ENCODE measurements at regions not wholly inside any gene's neighbourhood (a gene's known extent, or its start where the extent isn't known, plus 50 kb on each side); places are given as distances from the start of the nearest gene placed in this dataset.

- H2BK20ac ChIP-seq (ENCODE audit: low read length), result no peak overlapping the region
- H4K5ac ChIP-seq (ENCODE audit: insufficient read length, low read depth, low read length), result no peak overlapping the region
- no peak overlapping the region for H3K23ac ChIP-seq (ENCODE audit: insufficient read length)
- H3K27me3 ChIP-seq (replicated peaks in 1 of 4; ENCODE audit: control insufficient read depth in 3 of 4, extremely low read depth in 1 of 4, insufficient read depth in 3 of 4, low read length in 3 of 4), result no peaks in the 10 kb centered on the region
- POLR2A ChIA-PET (ENCODE audit: partially characterized antibody), result interaction anchor here (1.4 kb wide), 1 partner anchor 11 kb away, joined by 6 read pairs; no protein-coding TSS in a partner anchor
- no peaks in the 10 kb centered on the region for H3K79me1 ChIP-seq (ENCODE audit: low read depth, low read length)
- H2AK5ac ChIP-seq (ENCODE audit: low read depth, low read length), result no peak overlapping the region
- CTCF ChIA-PET (ENCODE audit: partially characterized antibody), result interaction anchor here (0.7 to 2.8 kb wide), 7 partner anchors 8 to 112 kb away, joined by 3 to 16 read pairs (median 4); no protein-coding TSS in a partner anchor
- H4K20me1 ChIP-seq (replicated peaks in 1 of 2; ENCODE audit: control insufficient read depth in 1 of 2, insufficient read depth in 2 of 2, low read length in 2 of 2), result no peaks in the 10 kb centered on the region
- no peaks in the 10 kb centered on the region; a peak in 1 of 4 replicates for H3K79me2 ChIP-seq (ENCODE audit: control insufficient read depth in 1 of 2, insufficient read depth in 2 of 2, low read length in 2 of 2)
- no peaks in the 10 kb centered on the region for H3K36me3 ChIP-seq (ENCODE audit: control insufficient read depth in 2 of 4, insufficient read depth in 4 of 4, low read length in 3 of 4)
- FAIRE-seq (no peak), DNase-seq (ENCODE audit: low read depth in 1 of 2, low spot score in 2 of 2) (no peak)
- H4K91ac ChIP-seq (replicated peaks; ENCODE audit: insufficient read length, low read length), result no peak overlapping the region
- H4K8ac ChIP-seq (ENCODE audit: extremely low read depth, insufficient read depth, low read length), result no peak overlapping the region
- no peak overlapping the region for H2BK12ac ChIP-seq (ENCODE audit: low read depth, low read length)
- no peaks in the 10 kb centered on the region for H3K23me2 ChIP-seq (ENCODE audit: low read depth, low read length)
- no peak overlapping the region for H3K4me2 ChIP-seq (ENCODE audit: insufficient read depth in 1 of 2, low read depth in 2 of 2, low read length in 2 of 2)
- H3K4me1 ChIP-seq (replicated peaks in 1 of 4; ENCODE audit: control insufficient read depth in 3 of 4, insufficient read depth in 4 of 4, low read length in 3 of 4), result peaks cover 0 to 8% (median 5%) of the 10 kb centered on the region in 4 experiments; a peak in 5 of 7 replicates
- H3K9me3 ChIP-seq (ENCODE audit: insufficient read depth in 2 of 2, low read depth in 1 of 2, low read length in 1 of 2), result no peaks in the 10 kb centered on the region
- no peak overlapping the region for H3K4ac ChIP-seq (replicated peaks; ENCODE audit: insufficient read length, low read depth, low read length)
- no peak overlapping the region for H2BK15ac ChIP-seq (ENCODE audit: low read length)
- no peak overlapping the region for H3K14ac ChIP-seq (ENCODE audit: insufficient read length)
- no peak overlapping the region for H3K27ac ChIP-seq (ENCODE audit: low read depth, low read length)
- H3K9ac ChIP-seq (replicated peaks in 1 of 4; ENCODE audit: extremely low read depth in 1 of 4, low read depth in 3 of 4, low read length in 3 of 4), result no peak overlapping the region
- WGBS, 2 experiments (ENCODE audit: extremely low coverage in 1 of 2, insufficient coverage in 1 of 2, insufficient read length in 1 of 2, insufficient replicate concordance in 2 of 2, low coverage in 1 of 2, low lambda C conversion rate in 2 of 2, missing lambda C conversion rate in 1 of 2), result 72% methylated on average over 6 of the region's 6 CpGs; no CpG with 5 or more reads in 1 of the 2 experiments
- no peak overlapping the region for H2BK120ac ChIP-seq (replicated peaks; ENCODE audit: low read depth, low read length)
- H3K56ac ChIP-seq (replicated peaks; ENCODE audit: insufficient read length, low read depth, low read length), result no peak overlapping the region
- peak overlapping the region; percentile 27; the same call in 1 of the 2 replicates for H2AFZ ChIP-seq (ENCODE audit: low read length)
- H3K18ac ChIP-seq (ENCODE audit: extremely low read depth, low read length), result no peak overlapping the region
- H2BK5ac ChIP-seq (ENCODE audit: low read depth, low read length), result no peak overlapping the region
- H3K4me3 ChIP-seq (ENCODE audit: extremely low read depth in 1 of 4, insufficient read depth in 2 of 4, low read depth in 3 of 4, low read length in 4 of 4), result no peak overlapping the region
- TF ChIP-seq CBX8 (IDR thresholded peaks at IDR 0.05; ENCODE audit: borderline replicate concordance, low read depth, low read length) (no peak), TCF12 (IDR thresholded peaks at IDR 0.05; ENCODE audit: low read depth, low read length) (no peak), SIX5 (IDR thresholded peaks at IDR 0.05; ENCODE audit: low read depth, low read length) (no peak), PHF8 (conservative IDR thresholded peaks at IDR 0.05; ENCODE audit: low read depth, low read length) (no peak), SIN3A (conservative IDR thresholded peaks at IDR 0.05 in 1 of 2, IDR thresholded peaks at IDR 0.05 in 1 of 2; ENCODE audit: low read depth in 1 of 2, low read length in 2 of 2) (no peak), RBBP5 (IDR thresholded peaks at IDR 0.05; ENCODE audit: borderline replicate concordance, low read depth, low read length) (no peak), KDM4A (IDR thresholded peaks at IDR 0.05; ENCODE audit: low read depth, low read length, severe bottlenecking) (no peak), SIRT6 (IDR thresholded peaks at IDR 0.05; ENCODE audit: low read length) (no peak), TAF1 (IDR thresholded peaks at IDR 0.05; ENCODE audit: low read depth, low read length) (no peak), POU5F1 (IDR thresholded peaks at IDR 0.05; ENCODE audit: low read depth, low read length) (no peak), ATF3 (IDR thresholded peaks at IDR 0.05; ENCODE audit: insufficient read depth, low read depth, low read length) (no peak), USF2 (IDR thresholded peaks at IDR 0.05; ENCODE audit: low read length) (no peak), CBX5 (IDR thresholded peaks at IDR 0.05; ENCODE audit: low read depth, low read length) (no peak)
These were observed 133.9 kb downstream of the CAAP1 start for GRCh38 chr9:26758655-26759054.
